Sigmoid colon (tissue), 4 donors: ENCODE measurements at regions not wholly inside any gene's neighbourhood (a gene's known extent, or its start where the extent isn't known, plus 50 kb on each side); places are given as distances from the start of the nearest gene placed in this dataset.

ENCODE experiments used
- EP300 ChIP-seq, 4 donors: sonication (generic); formaldehyde crosslinking; IDR thresholded peaks; one replicate each; pipeline ENCODE4 v1.6.1; 2017; ENCODE audit warnings: antibody characterized with exemption in 4 of 4
- POLR2A ChIP-seq, 2 donors: fragments of 450-650 bp; IDR thresholded peaks; one replicate each; pipeline ENCODE4 v1.6.1; 2016; ENCODE audit warnings: antibody characterized with exemption in 2 of 2, mild to moderate bottlenecking in 2 of 2, moderate library complexity in 2 of 2
- POLR2AphosphoS5 ChIP-seq, 4 donors: sonication (generic); formaldehyde crosslinking; IDR thresholded peaks; one replicate each; pipeline ENCODE4 v1.6.1; 2017; ENCODE audit warnings: antibody characterized with exemption in 4 of 4
- TF ChIP-seq, protein P1 (sequence below), 4 experiments: fragments of 450-650 bp in 3 of 4; fragments of 200-600 bp in 1 of 4; IDR thresholded peaks; one replicate each; pipeline ENCODE4 v1.5.1; 2016 to 2019; ENCODE audit warnings: antibody characterized with exemption in 4 of 4, mild to moderate bottlenecking in 3 of 4, moderate library complexity in 2 of 4

GRCh38 chr10:3455385-3456334, 283.1 kb upstream of the PITRM1 start:
- TF ChIP-seq, protein P1, sequence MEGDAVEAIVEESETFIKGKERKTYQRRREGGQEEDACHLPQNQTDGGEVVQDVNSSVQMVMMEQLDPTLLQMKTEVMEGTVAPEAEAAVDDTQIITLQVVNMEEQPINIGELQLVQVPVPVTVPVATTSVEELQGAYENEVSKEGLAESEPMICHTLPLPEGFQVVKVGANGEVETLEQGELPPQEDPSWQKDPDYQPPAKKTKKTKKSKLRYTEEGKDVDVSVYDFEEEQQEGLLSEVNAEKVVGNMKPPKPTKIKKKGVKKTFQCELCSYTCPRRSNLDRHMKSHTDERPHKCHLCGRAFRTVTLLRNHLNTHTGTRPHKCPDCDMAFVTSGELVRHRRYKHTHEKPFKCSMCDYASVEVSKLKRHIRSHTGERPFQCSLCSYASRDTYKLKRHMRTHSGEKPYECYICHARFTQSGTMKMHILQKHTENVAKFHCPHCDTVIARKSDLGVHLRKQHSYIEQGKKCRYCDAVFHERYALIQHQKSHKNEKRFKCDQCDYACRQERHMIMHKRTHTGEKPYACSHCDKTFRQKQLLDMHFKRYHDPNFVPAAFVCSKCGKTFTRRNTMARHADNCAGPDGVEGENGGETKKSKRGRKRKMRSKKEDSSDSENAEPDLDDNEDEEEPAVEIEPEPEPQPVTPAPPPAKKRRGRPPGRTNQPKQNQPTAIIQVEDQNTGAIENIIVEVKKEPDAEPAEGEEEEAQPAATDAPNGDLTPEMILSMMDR (IDR thresholded peaks at IDR 0.05), result no peak
- TF ChIP-seq POLR2AphosphoS5 (IDR thresholded peaks at IDR 0.05) (no peak), EP300 (IDR thresholded peaks at IDR 0.05) (no peak), POLR2A (IDR thresholded peaks at IDR 0.05) (no peak)
